PFSK-1 (cell line): ENCODE measurements at regions not wholly inside any gene's neighbourhood (a gene's known extent, or its start where the extent isn't known, plus 50 kb on each side); places are given as distances from the start of the nearest gene placed in this dataset.

Source experiments
- FOXP2 ChIP-seq: optimal IDR thresholded peaks from 2 replicates; pipeline ENCODE3; 2011; ENCODE audit warnings: borderline replicate concordance, control low read depth, inconsistent platforms; ENCODE audit not compliant: insufficient read depth; ENCODE audit errors: extremely low read length, extremely low read depth
- POLR2AphosphoS5 ChIP-seq: IDR thresholded peaks from 2 replicates; pipeline ENCODE4 v1.6.1; 2012; ENCODE audit warnings: low read depth, mild to moderate bottlenecking, control low read depth, low read length, moderate library complexity
- REST ChIP-seq, 2 experiments: IDR thresholded peaks; 2 replicates each; pipeline versions ENCODE4 v1.6.1 to v1.8.0; 2011 to 2012; ENCODE audit warnings: low read depth in 2 of 2, low read length in 2 of 2, control low read depth in 1 of 2, inconsistent platforms in 1 of 2, mild to moderate bottlenecking in 1 of 2, moderate library complexity in 1 of 2; ENCODE audit not compliant: insufficient read depth in 1 of 2
- SIN3A ChIP-seq: IDR thresholded peaks from 2 replicates; pipeline ENCODE4 v1.6.1; 2012; ENCODE audit warnings: mild to moderate bottlenecking, low read length, moderate library complexity, borderline replicate concordance; ENCODE audit not compliant: insufficient read depth
- TAF1 ChIP-seq: IDR thresholded peaks from 2 replicates; pipeline ENCODE4 v1.6.1; 2012; ENCODE audit warnings: low read length, control low read depth, borderline replicate concordance; ENCODE audit not compliant: insufficient read depth

GRCh38 chr2:66255867-66256266 is 179.1 kb upstream of the MEIS1 start:
- TF ChIP-seq SIN3A (no peak), POLR2AphosphoS5 (no peak), TAF1 (no peak), REST (IDR thresholded peaks at IDR 0.05; ENCODE audit: insufficient read depth in 1 of 2, low read depth in 2 of 2, low read length in 2 of 2) (no peak), FOXP2 (no peak)

GRCh38 chr2:66255136-66255535 is 179.8 kb upstream of the MEIS1 start:
- TF ChIP-seq FOXP2 (no peak), TAF1 (no peak), REST (IDR thresholded peaks at IDR 0.05; ENCODE audit: insufficient read depth in 1 of 2, low read depth in 2 of 2, low read length in 2 of 2) (no peak), SIN3A (no peak), POLR2AphosphoS5 (no peak)

- TF ChIP-seq REST (IDR thresholded peaks at IDR 0.05; ENCODE audit: insufficient read depth in 1 of 2, low read depth in 2 of 2, low read length in 2 of 2), result no peak
- no peak for TF ChIP-seq FOXP2
- no peak for TF ChIP-seq POLR2AphosphoS5
- TF ChIP-seq SIN3A, result no peak
- TF ChIP-seq TAF1, result no peak
Measured at GRCh38 chr2:66253066-66253465, 181.9 kb upstream of the MEIS1 start.

GRCh38 chr2:66252109-66252508 is 182.8 kb upstream of the MEIS1 start:
- no peak for TF ChIP-seq REST (IDR thresholded peaks at IDR 0.05; ENCODE audit: insufficient read depth in 1 of 2, low read depth in 2 of 2, low read length in 2 of 2)
- no peak for TF ChIP-seq TAF1
- TF ChIP-seq POLR2AphosphoS5, result no peak
- no peak for TF ChIP-seq SIN3A
- TF ChIP-seq FOXP2, result no peak

GRCh38 chr2:66251573-66251972 is 183.4 kb upstream of the MEIS1 start:
- TF ChIP-seq FOXP2 (no peak), SIN3A (no peak), POLR2AphosphoS5 (no peak), TAF1 (no peak), REST (IDR thresholded peaks at IDR 0.05; ENCODE audit: insufficient read depth in 1 of 2, low read depth in 2 of 2, low read length in 2 of 2) (no peak)
